Sigmoid colon (tissue), 4 donors: ENCODE measurements at regions not wholly inside any gene's neighbourhood (a gene's known extent, or its start where the extent isn't known, plus 50 kb on each side); places are given as distances from the start of the nearest gene placed in this dataset.

Source experiments
- CTCF ChIP-seq, 4 experiments: fragments of 450-650 bp in 3 of 4; fragments of 200-600 bp in 1 of 4; IDR thresholded peaks; one replicate each; pipeline ENCODE4 v1.5.1; 2016 to 2019; ENCODE audit warnings: antibody characterized with exemption in 4 of 4, mild to moderate bottlenecking in 3 of 4, moderate library complexity in 2 of 4
- EP300 ChIP-seq, 4 donors: sonication (generic); formaldehyde crosslinking; IDR thresholded peaks; one replicate each; pipeline ENCODE4 v1.6.1; 2017; ENCODE audit warnings: antibody characterized with exemption in 4 of 4
- POLR2A ChIP-seq, 2 donors: fragments of 450-650 bp; IDR thresholded peaks; one replicate each; pipeline ENCODE4 v1.6.1; 2016; ENCODE audit warnings: antibody characterized with exemption in 2 of 2, mild to moderate bottlenecking in 2 of 2, moderate library complexity in 2 of 2
- POLR2AphosphoS5 ChIP-seq, 4 donors: sonication (generic); formaldehyde crosslinking; IDR thresholded peaks; one replicate each; pipeline ENCODE4 v1.6.1; 2017; ENCODE audit warnings: antibody characterized with exemption in 4 of 4

- no peak for TF ChIP-seq CTCF (IDR thresholded peaks at IDR 0.05)
- no peak for TF ChIP-seq POLR2A (IDR thresholded peaks at IDR 0.05)
- TF ChIP-seq POLR2AphosphoS5 (IDR thresholded peaks at IDR 0.05) = no peak
- no peak for TF ChIP-seq EP300 (IDR thresholded peaks at IDR 0.05)
These were observed 752.0 kb downstream of the QKI start for GRCh38 chr6:164166515-164166914.
